ENCODE measurements at regions not wholly inside any gene's neighbourhood (a gene's known extent, or its start where the extent isn't known, plus 50 kb on each side); places are given as distances from the start of the nearest gene placed in this dataset.
"Not testable (repeated sequence)": the region's sequence is repeated elsewhere in the genome, so short reads cannot be mapped to it uniquely, and the experiment has no call there.

DNA sequence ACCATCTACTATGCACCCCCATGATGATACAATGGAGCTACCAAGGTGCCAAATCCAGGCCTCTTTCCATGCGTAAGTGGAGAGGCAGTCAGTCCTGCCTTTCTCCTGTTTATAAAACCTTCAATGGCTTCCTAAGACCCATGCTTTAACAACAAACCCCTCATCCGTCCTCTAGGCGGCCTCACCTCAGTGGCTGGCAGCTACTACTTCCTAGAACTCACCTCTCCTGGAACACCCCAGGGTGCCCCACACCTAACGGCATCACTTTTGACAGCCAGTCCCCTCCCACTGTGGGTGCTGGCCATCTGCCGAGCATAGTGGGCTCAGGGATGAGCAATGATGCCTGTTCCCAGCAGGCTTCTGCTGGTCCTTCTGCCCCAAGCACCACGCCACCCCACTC, 80.0 kb upstream of the TAB2 start:
- no peak for DNase-seq

DNA sequence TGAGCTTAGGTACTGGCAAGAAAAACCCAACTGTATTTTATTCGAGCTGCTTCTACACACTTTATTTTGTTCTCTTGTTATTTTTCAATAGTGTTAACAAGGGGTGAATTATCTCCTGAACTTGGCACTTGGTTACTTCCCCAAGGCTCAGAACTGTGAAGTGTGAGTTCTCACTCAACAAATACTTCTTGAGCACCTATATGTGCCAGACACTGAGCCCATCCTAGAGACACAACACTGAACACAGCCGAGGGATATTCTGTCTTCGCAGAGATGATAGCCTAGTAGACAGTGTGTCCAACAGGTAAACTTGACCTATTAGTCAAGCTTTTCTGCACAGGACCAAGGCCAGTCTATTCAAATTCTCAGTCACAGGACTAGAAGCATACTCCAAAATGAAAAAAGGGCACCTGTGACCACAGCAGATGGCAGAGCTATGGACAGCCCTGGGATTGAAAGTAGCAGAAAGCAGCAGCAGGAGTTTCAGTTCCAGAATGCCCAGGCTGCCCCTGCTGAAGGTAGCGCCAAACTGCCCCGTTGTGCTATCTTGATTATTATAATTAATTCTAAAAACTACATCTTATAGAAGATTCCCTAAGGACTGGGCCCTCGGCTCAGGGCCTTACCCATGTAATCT, 77.8 kb upstream of the TAB2 start:
- DNase-seq = no peak

DNA sequence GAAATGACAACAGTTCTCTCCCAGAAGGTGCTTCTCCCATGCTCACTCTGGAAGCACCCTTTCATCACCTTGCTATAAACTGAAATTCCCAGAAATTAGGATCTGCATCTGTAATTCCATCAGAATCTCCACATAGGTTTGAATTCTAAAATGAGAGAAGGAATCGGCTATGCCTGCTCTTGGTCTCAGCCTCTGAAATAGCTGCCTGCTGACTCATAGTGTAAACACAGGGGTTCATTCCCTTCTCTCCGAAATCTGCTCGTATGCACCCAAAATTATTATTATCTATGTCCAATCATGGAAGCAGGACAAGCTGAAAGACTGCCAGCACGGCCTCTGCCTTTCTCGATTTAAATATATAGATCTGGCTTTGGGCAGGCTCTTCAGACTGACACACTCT, 74.6 kb upstream of the TAB2 start:
- no peak for DNase-seq

DNA sequence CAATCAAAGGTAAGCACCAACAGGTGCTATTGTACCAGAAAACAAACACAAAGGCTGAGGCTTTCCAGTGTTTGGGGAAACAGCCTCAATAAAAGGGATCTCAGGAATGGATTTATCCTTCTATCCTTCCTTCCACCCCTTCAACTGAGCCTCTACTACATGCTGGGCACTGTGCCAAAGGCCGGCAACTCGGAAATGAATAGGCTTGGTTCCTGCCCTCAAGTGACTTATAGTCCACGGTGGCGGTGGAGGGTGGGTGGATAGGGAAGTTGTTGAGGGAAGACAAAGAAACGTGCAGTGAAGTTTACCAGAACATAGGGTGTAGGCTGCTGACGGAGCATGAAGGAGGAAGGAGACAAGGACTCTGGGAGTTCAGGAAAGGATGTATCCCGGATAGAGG, 73.4 kb upstream of the TAB2 start:
- DNase-seq = no peak

GRCh38 chr6:149246691-149247384, 70.7 kb upstream of the TAB2 start:
- no peak for DNase-seq

DNA sequence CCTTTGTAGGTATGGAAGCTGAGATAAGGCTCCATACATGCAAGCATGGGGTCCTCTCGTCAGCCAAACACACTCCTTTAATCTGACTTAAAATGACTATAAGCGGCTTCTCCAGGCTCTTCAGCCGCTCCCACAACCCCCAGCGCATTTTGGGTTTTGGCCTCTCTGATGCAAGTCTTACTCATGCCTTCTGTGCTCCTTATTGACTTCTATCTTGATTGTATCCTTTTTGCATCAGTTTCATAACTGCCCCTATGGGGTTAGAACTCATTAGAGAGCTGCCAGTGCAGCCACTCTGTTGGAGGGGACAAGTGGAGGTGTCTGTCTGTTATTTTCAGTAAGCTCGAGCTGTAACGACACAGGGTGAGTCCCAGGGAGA, 70.1 kb upstream of the TAB2 start:
- no peak for DNase-seq

DNA sequence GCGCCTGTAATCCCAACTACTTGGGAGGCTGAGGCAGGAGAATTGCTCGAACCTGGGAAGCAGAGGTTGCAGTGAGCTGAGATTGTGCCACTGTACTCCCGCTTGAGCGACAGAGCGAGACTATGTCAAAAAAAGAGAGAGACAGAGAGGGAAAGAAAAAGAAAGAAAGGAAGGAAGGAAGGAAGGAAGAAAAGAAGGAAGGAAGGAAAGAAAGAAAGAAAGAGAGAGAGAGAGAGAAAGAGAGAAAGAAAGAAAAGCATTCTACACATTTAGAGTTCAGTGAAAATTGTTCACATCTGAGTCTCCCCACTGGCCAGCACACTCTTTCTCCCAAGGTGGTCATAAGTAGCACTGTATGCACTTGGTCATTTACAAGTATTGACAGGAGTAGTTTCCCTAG, 69.2 kb upstream of the TAB2 start:
- DNase-seq = not testable (repeated sequence)

DNA sequence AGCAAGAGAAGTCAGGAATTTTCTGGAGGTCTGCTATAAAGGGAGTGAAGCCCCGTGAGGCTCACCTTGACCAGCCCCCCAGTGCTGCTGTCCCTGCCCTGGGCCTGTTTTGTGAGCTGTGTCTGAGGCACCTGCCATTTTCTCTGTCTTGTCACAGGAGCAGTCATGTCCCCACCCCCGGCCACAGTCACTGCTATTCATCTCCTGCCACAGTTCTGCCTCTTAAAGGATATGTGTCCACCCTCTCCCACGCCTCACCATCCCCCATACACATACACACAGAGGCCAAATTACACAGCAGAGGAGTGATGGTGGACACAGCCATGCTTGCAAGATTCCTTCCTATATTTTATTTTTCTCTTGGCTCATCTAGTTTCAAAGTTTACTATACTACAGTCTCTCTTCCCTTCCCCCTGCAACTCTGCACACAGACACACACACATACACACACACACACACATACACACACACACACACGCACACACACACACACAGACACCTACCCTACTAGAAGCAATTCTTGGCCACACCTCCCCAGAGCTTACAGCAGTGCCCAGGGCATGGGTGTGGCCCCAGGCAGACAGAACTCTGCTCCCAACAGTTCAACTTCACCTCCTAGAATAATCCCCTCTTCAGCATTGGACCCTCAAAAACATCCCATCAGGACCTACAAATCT, 68.7 kb upstream of the TAB2 start:
- DNase-seq = no peak

- DNase-seq = no peak
Observed at GRCh38 chr6:149249370-149250357, 67.8 kb upstream of the TAB2 start.

DNA sequence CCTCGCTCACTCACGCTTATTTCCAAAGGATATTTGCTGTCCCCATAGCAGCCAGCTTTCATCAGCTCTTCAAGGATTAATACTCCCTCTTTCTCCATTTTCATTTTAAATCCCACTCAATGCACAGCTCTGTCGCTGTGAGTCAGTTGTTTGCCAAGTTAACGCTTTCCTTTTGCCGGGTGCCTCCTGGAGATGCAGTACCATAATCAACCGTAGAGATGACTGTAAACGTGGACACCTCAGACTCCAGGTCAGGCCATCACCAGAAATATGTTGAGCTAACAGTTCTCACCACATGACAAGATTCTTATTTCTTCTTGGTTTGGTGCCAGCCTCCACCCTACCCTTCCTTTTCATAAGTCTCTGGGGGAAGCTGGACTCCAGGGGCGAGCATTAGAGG, 66.6 kb upstream of the TAB2 start:
- no peak for DNase-seq

DNA sequence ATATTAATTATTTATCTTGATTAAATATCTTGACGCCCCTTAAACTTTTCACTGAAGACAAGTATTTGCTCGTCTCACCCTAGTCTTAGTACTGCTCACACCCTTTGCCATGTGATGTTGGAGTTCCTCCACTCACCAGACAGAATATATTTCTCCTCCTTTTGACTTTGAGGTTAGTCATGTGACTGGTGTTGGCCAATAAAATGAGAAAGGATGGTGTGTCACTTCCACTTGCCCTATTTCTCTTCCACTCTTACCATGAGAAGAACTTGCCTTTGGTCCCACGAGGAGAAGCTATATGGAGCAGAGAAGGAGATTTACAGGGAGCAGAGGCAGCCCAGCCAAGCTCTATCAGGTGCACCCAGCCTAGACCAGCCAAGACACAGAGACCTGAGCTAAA, 64.9 kb upstream of the TAB2 start:
- no peak for DNase-seq

- DNase-seq = no peak
Observed at GRCh38 chr6:149254253-149254652, 63.3 kb upstream of the TAB2 start.

DNA sequence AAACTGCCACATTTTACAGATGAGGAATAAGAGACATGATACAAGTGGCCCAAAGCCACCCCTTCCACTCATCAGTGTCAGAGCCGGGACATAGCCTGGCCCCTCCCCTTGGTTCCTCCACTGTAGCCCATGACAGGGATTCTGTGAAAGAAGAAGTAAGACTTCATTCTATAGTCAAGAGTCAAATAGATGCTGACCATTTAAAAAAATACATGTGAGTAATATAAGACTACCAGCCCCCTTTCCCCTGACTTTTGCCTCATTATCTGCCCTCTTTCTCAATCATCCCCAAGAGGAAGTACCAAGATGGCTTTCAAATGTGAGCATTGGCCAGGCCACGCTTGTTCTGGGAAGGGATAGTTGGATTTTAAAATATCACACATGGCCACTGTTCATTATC, 57.8 kb upstream of the TAB2 start:
- DNase-seq = no peak

DNA sequence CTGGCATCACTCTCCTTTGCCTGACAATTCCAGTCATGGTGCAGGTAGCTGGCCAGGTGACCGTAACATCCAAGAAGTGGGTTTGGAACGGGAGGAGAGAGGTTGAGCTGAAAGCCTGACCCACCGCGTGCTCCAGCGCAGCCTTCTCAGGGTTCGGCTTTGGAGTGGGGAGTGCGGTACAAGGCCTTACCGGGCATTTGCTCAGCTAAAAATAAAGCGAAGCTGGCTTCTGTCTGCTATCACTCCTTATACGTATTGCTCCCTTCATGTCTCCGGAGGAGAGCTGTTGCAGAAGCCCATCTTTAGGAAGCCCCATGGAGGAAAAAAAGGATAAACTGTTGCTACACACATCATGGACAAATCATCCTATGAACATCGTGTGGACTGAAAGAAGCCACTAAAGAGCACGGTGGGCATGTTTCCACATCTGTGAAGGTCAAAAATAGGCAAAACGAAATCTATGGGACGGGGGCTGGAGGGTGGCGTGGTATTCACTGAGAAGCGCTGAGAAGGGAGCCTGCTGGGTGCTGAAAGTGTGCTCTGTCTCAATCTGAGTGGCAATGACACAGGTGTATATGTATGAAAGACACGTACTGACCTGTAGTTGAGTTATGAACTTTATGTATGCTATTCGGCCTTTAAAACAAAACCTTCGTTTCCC, 57.2 kb upstream of the TAB2 start:
- DNase-seq = no peak

DNA sequence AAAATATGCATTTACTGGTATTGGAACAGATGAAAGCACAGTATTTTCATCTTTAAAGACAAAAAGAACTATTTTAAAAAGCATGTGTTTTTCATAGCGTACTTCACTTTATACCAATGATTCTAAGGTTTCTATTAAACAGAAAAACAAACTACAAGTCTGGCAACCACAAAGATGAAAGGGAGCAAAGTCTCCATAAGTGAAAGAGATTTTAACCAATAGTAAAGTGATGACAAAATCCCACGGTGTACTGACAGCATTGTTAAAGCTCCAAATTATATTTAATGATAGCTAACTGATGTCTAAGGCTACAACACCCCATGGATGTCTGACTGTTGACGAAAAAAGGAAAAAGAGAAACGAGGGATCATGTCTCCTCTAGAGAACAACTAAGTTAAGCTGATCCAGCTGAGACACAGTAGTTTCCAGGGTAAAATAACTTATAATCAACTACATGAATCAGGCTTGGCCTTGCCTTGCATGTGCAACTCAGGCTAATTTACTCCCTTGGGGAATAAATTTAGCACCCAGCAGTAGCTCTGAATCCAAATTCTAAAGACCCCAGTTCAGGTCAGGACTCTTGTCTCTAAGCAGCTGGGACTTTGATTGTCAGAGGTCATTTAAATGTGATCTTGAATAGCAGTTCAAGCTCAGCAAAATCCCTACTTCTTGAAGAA, 56.0 kb upstream of the TAB2 start:
- no peak for DNase-seq

DNA sequence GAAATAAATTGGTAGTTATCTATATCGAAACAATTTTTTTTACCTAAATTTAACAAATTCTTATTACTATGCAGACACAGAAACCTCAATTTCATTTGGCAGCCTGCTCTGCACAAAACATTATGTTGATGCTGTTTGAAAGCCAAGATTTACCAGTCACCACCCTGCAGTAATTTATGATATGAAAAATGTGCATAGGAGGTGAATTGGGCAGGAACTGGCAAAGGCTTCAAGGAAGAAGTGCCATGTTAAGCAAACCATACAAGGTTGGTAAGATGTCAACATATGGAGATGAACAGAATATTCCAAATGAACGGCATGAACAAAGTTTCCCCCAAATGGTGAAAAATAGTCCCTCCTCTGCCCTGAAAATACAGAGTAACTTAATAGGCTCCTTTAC, 54.2 kb upstream of the TAB2 start:
- DNase-seq = no peak

DNA sequence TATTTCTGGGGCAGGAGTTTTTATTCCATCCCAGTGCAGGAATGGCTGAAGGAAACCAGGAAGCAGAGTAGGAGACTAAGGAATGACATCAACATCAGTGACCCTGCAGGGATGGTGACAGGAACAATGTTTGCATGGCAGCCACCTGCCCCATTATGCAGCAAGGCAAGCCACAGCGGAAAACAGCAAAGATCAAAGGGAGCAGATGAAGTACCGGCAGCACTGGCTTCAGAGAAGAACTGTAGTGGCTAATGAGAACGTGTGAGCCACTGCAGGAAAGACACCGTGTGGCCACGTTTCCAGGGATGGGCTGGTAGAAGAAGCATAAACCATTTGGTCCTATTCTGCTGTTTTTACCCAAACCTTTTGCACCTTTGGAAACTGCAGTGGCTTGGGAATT, 52.9 kb upstream of the TAB2 start:
- DNase-seq = no peak

GRCh38 chr6:149265945-149266344, 51.6 kb upstream of the TAB2 start:
- no peak for DNase-seq

DNA sequence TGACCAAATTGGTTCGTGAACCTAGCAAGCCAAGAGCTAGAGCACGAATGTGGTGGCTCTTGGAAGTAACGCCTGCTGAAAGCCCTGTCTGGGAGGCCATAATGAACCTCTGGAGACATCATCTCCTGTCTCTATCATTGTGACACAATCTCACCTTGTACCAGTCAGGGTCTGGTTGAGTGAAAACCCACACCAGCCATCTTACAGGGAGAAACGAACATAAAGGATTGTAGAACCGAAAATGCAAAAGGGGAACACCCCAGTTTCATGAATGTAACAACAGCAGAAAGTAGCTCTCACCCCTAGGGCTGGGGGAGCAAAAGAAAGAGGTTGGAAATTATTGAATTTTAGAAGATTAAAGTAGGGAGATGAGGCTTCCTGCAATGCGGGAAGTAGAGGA, 50.9 kb upstream of the TAB2 start:
- no peak for DNase-seq

DNA sequence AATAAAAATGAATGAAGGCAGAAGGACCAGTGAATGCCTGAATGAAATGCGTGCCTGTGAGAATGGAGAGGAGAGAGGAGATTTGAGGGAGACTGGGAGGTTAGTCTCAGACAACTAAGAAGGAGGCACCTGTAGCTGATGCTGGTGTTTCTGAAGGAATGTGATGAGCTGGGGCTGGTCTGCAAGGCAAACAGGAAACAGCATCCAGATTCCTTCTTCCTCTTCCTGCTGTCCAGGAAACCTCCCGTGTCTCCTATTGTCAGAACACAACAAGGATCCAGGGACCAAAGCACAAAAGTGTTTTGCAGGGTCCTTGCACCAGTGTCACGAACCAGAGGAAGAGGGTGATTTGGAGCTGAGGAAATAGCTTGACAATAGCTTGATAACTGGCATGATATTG, 50.4 kb upstream of the TAB2 start:
- DNase-seq = no peak

DNA sequence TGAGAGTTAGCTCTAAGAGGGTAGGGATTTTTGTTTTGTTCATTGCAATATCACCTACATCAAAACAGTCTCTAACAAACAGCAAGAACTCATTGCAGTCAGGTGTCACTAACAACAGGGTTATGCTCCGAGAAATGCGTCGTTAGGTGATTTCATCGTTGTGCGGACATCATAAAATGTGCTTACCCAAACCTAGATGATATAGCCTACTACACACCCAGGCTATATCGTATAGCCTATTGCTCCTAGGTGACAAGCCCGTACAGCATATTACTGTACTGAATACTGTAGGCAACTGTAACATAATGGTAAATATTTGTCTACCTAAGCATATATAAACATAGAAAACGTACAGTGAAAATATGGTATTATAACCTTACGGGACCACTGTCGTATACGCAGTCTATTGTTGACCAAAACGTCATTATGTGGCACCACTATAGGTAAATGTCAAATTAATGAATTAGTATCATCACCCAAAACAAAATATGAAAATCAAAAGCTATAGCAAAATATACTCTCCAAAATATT, 49.9 kb upstream of the TAB2 start:
- DNase-seq = no peak
